ENCODE measurements at regions not wholly inside any gene's neighbourhood (a gene's known extent, or its start where the extent isn't known, plus 50 kb on each side); places are given as distances from the start of the nearest gene placed in this dataset.

DNA sequence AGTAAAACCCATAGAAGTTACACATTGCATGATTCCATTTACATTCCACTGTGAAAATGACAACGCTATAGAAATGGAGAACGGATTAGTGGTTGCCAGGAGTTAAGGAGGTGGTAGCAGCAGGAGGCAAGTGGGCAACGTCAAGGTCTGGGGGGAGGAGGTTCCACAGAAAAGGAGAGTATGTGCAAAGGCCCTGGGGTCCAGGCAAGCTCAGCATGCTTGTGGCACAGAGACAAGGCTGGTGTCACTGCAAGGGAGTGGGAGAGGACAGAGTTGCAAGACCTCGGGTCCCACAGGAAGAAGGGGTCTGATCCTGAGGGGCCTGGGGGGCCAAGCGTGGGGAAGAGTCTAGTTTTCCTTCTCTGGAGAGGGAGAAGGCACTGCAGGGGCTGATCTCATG is 240.8 kb downstream of the MN1 start:
- no peak for DNase-seq (ENCODE audit: low read depth)

DNA sequence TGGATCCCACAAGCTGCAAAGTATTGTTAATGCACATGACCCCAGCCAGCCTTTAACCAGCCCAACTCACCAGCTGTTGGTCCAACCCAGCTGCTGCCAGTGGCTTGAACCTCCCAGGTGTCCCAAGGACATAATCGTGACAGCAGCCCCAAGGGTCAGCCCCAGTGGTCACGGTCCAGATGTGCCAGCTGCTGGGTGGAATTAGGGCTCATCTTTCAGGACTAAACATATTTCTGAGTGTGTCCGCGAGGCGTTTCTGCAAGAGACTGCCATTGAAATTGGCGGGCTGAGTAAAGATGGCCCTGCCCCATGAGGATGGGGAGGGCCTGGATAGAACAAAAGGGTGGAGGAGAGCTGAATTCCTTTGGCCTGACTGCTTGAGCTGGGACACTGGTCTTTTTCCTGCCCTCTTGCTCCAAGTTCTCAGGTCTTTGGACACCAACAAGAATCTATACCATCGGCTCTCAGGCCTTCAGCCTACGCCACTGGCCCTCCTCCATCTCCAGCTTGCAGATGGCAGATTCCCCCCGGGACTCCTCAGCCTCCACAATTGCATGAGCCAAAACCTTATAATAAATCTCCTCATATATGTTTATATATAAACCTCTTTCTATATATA is 240.2 kb downstream of the MN1 start:
- no peak for DNase-seq (ENCODE audit: low read depth)

GRCh38 chr22:27564806-27565205 is 236.8 kb downstream of the MN1 start:
- no peak for DNase-seq (ENCODE audit: low read depth)

GRCh38 chr22:27566602-27567001 is 235.0 kb downstream of the MN1 start:
- no peak for DNase-seq (ENCODE audit: low read depth)

- no peak for DNase-seq (ENCODE audit: low read depth)
Measured at GRCh38 chr22:27568265-27568664, 233.3 kb downstream of the MN1 start.

GRCh38 chr22:27571463-27572277 is 229.9 kb downstream of the MN1 start:
- no peak for DNase-seq (ENCODE audit: low read depth)

DNA sequence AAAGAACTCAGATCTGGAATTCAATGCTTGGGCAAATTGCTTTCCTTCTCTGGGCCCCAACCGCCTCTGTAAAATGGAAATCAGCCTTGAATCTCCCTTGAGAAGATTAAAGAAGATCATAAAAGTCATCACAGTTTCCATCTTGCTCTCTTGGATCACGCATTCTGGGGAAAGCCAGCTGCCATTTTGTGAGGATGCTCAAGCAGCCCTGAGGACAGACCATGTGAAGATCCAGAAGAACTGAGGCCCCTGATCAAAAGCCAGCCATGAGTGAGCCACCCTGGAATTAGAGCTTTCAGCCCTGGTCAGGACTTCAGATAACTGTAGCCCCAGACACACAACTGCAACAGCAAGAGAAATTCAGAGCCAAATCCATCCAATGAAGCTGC is 229.3 kb downstream of the MN1 start:
- no peak for DNase-seq (ENCODE audit: low read depth)

DNA sequence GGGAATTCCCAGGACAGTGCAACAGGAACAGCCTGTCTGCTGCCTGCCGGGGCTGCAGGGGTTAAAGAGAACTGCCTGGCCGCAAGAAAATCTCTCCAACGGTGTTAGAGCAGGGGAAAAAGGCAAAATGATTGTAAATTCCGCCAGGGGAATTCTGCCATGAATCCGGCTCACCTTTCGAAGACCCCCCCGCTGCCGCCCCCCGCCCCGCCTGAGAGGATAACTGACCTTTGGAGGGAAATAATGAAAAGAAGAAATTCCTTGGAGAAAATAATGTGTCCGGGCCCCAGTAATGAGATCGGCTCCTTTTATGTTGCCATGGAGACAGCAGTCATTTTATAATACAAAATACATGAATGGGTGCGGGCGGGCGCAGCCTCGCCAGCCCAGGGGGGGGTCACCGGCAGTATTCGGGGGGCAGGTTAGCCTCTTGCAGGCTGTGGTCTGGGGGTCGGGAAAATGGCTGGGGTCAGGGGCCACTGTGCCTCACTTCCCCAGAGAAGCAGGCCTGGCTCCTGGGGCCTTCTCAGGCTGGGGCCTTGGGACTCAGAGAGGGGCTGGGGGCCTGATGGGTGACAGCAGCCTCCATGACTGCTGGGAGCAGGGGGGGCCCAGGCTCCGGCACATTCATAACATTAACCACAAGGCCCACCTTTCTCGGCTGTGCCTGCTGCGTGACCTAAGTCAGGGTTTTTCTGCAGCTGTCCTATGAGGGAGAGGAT is 228.1 kb downstream of the MN1 start:
- no peak for DNase-seq (ENCODE audit: low read depth)

DNA sequence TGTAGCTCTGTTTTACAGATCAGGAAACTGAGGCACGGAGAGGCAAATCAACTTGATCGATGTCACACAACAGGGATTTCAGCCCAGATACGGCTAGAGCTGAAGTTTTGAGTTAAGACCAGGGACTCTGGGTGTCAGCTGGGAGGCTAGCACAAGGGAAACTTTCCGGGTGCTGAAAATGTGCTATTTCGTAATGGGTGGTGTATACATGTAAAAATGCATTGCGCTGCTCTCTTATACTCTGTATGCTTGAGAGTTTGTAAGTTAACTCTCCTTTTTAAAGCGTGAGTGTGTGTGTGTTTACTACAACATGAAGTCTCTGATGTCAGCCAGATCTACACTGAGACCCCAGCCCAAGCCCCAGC is 227.6 kb downstream of the MN1 start:
- no peak for DNase-seq (ENCODE audit: low read depth)

DNA sequence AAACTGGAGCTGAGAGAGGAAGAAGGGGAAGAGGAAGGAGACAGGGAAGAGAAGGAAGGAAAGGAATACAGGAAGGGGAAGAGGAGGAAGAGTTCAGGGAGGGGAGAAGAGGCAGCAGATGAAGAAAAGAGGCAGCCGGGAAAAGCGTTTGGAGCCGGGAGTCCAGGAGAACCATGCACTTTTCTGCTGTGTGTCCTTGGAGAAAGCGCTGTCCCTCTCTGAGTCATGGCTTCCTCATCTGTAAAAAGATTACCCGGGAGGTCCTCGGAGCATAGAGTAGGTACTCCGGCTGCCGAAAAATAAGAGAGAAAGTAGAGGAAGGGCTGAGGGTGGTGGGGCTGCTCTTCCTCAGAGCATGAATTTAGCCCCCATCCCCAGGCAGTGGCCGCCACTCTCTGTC is 226.9 kb downstream of the MN1 start:
- DNase-seq (ENCODE audit: low read depth) = no peak

DNA sequence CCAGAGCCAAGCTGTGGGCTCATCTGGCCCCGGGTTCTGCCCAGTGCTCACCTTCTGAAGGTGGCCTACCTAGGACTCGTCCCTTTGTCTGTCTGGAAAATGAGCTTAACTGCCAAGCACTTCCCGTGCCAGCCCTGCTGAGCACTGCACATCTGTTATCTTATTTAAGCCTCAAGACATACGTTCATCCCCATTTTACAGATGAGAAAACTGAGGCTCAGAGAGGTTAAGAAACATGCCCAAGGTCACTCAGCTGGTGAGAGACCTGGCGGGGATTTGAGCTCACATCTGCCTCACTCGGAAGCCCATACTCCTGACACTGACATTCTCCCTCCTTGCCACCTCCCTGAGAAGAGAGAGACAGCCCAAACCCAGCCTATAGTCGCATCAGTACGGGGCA is 226.2 kb downstream of the MN1 start:
- DNase-seq (ENCODE audit: low read depth) = no peak

DNA sequence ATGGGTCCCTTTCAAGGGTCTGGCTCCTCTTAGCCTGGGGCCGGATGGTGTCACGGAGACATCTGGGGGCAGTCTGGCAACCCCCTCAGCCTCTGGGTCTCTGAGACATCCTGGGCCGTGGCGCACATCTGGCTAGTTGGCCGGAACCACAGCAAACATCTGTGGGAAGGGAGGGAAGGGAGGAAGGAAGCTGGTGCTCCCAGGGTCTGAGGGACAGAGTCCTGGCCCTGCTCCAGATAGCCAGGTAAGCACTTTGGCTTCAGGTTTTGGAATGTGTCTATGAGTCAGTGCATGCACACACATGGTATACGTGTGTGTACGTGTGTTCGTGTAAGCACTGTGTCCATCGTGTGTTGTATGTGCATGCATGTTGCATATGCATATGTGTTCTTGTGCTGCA is 225.1 kb downstream of the MN1 start:
- no peak for DNase-seq (ENCODE audit: low read depth)

DNA sequence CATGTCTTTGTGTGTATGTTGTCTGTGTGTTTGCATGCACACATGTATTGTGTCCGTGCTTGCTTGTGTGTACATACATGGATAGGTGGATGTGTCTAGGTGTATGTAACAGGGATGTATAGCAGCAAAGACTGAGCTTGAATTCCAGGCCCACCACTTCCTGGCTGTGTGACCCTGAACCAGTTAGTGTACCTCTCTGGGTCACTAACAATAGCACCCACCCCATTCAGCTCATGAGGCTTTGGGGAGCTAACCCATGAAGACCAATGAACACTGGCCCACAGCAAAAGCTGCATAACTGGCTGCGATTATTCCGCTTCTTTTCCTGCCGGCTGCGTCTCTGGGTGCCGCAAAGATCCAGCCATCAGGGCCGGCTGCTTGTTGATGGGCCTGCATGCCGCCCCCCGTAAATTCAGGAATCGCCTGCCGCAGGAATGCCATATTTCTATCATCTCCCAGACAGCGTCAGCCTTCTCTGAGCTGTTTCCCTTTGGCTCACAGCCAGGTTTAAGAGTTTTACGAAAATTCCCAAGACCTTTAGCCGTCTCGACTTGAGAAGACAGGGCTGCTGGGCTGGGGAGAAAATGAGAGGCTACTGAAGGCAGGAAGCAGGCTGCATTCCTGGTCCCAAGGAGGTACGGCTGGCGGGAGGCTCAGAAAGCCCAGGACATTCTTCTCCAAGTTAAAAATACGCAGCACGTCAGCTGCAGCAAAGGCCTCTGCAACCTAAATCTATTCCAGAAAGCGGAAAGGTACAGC is 224.6 kb downstream of the MN1 start:
- DNase-seq (ENCODE audit: low read depth) = no peak

DNA sequence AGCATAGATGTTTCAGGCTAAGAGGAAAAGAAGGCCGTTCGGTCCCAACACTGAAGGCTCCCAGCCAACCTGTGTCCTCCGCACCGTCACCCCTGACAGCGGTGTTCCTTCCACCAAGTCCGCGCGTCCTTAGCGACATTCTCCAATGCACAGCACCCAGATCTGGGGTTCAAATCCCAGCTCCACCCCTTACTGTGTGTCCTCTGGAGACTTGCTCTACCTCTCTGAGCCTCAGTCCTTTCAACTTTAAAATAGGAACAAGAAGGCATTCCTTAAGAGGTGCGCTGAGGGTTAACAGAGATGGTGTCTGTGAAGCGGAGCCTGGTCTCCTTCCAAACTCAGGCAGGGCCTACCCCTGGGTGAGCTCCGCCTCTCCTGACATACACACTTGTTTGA is 224.0 kb downstream of the MN1 start:
- DNase-seq (ENCODE audit: low read depth) = no peak

DNA sequence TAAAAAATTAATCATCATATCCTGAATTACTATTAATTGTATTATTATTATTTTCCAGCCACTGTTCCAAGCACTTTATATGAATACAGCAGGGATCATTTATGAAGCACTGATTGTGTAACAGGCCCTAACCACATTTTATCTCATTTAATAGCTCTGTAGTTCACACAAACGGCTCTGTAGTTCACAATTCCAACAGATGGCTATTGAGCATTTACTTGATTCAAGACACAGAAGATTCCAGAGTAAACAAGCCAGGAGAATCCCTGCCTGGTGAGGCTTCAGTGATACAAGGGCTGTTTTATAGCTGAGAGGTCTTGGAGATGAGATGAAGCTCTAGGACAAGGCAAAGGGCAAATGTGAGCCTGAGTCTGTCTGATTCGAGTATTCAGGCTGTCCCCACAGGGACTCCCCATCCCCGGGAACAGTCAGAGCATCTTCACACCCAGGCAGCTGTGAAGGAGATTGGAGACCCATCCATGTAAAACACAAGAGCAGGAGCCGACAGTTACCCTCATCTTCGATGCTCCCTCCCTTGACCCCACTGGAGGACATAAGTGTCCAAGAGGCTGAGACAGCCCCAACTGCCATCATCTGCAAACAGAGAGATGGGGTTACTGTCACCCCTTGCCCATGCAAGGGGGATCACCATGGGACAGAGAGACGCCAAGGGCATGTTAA is 222.5 kb downstream of the MN1 start:
- DNase-seq (ENCODE audit: low read depth) = no peak

GRCh38 chr22:27580311-27580897 is 221.2 kb downstream of the MN1 start:
- DNase-seq (ENCODE audit: low read depth) = peak; percentile 53

- no peak for DNase-seq (ENCODE audit: low read depth)
Measured at GRCh38 chr22:27581236-27581635, 220.3 kb downstream of the MN1 start.

DNA sequence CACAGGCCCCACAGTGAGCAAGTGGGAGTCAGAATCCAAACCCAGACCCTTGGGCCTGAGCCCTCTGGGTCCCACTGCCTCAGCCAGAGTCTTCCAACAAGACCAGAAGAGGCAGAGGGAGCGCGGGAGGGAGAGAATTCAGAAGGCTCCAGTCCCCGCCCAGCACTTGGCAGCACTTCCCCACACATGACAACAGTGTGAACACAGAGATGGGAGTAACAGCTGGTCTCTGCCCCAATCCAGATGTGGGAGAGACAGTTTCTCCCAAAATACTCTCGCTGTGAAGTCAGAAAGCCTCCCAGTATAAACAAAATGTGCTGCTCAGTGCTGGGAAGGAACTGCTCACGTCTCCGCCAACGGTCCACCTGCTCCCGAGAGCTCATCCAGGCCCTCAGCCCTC is 219.9 kb downstream of the MN1 start:
- no peak for DNase-seq (ENCODE audit: low read depth)

- no peak for DNase-seq (ENCODE audit: low read depth)
Measured at GRCh38 chr22:27583856-27584255, 217.7 kb downstream of the MN1 start.

- DNase-seq (ENCODE audit: low read depth) = peak; percentile 25
Measured at GRCh38 chr22:27585141-27585540, 216.4 kb downstream of the MN1 start.

GRCh38 chr22:27588268-27588667 is 213.3 kb downstream of the MN1 start:
- DNase-seq (ENCODE audit: low read depth) = no peak

Measured in Daoy (cell line).